ENCODE measurements at regions not wholly inside any gene's neighbourhood (a gene's known extent, or its start where the extent isn't known, plus 50 kb on each side); places are given as distances from the start of the nearest gene placed in this dataset.

DNA sequence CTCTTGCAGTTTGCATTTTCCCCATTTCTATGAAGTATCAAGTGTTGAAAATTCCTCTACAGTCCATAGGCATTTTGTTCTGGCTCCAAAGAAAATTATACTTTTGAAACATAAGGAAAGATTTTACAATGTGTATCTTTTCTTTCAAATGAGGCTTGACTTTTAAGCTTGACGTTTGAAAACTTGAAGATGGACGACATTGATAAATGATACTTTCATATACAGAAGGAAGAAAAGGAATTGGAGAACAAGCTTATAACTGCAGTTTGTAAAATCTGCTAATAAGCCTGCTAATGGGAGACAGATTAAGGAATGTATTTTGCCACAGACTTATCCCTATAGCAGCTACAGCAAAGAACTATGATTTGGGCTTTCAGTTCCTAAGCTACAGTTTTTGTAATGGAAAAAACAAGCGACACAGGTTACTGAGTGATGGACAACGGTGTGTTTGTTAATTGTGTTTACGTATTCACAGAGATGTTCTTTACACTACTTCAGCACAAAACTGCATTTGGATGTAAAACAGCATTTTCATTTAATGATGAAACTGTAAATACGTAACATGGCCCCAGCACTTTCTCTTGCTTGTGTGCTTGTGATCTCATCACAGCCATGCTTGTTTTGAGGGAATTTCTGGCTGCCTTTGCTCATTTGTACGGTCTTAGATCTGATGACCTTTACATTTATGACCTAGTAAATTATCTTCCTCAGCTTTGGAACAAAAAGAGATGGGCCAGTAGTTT is 83.2 kb upstream of the FAT1 start:
- Histone ChIP-seq H3K4me3 (ENCODE audit: low read depth, low read length) (no peak overlapping the region), H3K36me3 (no peaks in the 10 kb centered on the region), H3K27me3 (no peaks in the 10 kb centered on the region), H3K9me3 (no peaks in the 10 kb centered on the region; the same call in 1 of the 2 replicates), H3K4me1 (no peaks in the 10 kb centered on the region)
- TF ChIP-seq, protein P1, sequence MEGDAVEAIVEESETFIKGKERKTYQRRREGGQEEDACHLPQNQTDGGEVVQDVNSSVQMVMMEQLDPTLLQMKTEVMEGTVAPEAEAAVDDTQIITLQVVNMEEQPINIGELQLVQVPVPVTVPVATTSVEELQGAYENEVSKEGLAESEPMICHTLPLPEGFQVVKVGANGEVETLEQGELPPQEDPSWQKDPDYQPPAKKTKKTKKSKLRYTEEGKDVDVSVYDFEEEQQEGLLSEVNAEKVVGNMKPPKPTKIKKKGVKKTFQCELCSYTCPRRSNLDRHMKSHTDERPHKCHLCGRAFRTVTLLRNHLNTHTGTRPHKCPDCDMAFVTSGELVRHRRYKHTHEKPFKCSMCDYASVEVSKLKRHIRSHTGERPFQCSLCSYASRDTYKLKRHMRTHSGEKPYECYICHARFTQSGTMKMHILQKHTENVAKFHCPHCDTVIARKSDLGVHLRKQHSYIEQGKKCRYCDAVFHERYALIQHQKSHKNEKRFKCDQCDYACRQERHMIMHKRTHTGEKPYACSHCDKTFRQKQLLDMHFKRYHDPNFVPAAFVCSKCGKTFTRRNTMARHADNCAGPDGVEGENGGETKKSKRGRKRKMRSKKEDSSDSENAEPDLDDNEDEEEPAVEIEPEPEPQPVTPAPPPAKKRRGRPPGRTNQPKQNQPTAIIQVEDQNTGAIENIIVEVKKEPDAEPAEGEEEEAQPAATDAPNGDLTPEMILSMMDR (IDR thresholded peaks at IDR 0.05; ENCODE audit: low read depth, low read length): no peak
- no peak for DNase-seq

DNA sequence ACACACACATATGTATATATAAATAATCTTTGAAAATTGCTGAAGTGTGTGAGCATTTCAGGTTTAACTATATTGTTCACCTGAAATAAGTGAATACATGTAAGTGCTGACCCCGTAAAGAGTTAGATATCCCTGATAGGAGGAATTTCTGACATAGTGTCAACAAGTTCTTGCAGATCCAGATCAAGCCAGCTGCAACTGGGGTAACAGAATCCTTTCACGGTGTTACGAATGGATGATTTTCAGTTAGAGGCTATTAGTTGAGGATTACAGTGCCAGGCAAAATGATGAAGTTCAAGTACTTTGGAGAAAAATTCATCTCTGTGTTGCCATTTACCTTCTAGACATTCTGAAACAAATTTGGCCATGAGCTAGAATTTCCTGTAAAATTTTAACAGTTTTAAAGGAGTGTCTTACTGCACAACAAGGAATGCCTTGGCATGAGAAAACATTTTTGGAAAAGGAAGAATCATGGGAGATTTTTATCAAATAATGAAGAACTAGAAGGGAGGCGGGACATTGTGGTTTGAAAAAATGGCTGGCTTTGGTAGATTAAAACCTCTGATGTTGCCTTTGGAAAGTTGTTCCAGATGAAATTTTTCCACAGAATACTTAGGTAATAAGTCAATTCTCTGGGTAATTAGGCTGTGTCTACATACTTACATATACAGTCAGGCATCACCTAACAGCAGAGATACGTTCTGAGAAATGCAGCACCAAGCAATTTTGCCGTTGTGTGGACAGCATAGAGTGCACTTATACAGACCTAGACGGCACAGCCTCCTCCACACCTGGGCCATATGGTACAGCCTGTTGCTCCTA is 84.4 kb upstream of the FAT1 start:
- TF ChIP-seq, protein P1 (IDR thresholded peaks at IDR 0.05; ENCODE audit: low read depth, low read length): no peak
- no peaks in the 10 kb centered on the region for H3K4me1 ChIP-seq
- no peak overlapping the region for H3K4me3 ChIP-seq (ENCODE audit: low read depth, low read length)
- no peak for DNase-seq
- H3K36me3 ChIP-seq: no peaks in the 10 kb centered on the region
- no peaks in the 10 kb centered on the region; the same call in 1 of the 2 replicates for H3K9me3 ChIP-seq
- H3K27me3 ChIP-seq: no peaks in the 10 kb centered on the region

DNA sequence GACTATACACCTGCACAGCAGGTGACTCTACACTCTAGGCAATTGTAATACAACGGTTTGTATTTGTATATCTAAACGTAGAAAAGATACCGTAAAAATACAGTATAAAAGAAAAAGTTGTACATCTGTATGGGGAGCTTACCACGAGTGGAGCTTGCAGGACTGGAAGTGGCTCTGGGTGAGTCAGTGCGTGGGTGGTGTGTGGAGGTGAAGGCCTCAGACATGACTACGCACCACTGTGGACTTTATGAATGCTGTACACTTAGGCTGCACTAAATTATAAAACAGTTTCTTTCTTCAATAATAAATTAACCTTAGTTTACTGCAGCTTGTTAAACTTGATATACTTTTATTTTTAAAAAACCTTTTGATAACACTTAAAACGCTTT is 85.0 kb upstream of the FAT1 start:
- H3K4me3 ChIP-seq (ENCODE audit: low read depth, low read length): no peak overlapping the region
- H3K36me3 ChIP-seq: no peaks in the 10 kb centered on the region
- no peaks in the 10 kb centered on the region for H3K4me1 ChIP-seq
- no peaks in the 10 kb centered on the region; the same call in 1 of the 2 replicates for H3K9me3 ChIP-seq
- no peak for DNase-seq
- TF ChIP-seq, protein P1 (IDR thresholded peaks at IDR 0.05; ENCODE audit: low read depth, low read length): no peak
- H3K27me3 ChIP-seq: no peaks in the 10 kb centered on the region

DNA sequence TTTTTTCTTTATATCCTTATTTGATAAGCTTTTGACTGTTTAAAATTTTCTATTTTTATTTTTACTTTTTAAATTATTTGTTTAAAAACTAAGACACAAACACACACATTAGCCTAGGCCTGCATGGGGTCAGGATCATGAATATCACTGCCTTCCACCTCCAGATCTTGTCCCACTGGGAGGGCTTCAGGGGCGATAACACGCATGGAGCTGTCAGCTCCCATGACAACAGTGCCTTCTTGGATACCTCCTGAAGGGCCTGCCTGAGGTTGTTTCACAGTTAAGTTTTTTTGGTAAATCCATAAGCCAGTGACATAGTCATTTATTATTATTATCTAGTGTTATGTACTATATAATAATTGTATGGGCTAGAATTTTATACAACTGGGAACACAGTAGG is 85.4 kb upstream of the FAT1 start:
- TF ChIP-seq, protein P1 (IDR thresholded peaks at IDR 0.05; ENCODE audit: low read depth, low read length): no peak
- Histone ChIP-seq H3K9me3 (no peaks in the 10 kb centered on the region; the same call in 1 of the 2 replicates), H3K4me3 (ENCODE audit: low read depth, low read length) (no peak overlapping the region), H3K4me1 (no peaks in the 10 kb centered on the region), H3K36me3 (no peaks in the 10 kb centered on the region), H3K27me3 (no peaks in the 10 kb centered on the region)
- no peak for DNase-seq

DNA sequence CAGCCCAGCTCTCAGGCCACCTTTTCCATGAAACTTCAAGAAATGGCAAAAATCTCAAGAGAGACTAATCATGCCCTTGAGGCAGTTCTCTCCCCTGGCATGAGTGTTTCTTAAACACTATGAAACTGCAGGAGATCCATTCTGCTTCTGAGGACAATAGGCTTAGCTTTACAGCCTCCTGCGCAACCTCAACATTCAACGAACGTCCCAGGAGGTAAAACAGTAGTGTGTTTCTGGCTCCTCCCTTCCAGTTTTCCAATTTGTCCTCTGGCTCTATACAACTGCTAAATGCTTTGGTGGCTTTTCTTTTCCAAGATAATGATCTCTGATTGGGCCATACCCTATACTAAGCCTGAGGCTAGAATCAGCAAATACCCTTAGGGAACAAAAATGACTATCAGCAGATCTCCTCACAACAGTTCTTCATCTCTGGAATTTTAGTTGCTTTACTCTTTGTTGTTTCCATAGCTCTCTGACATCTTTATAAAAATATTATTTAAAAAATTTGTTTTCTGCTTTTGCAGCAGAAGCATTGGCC is 87.0 kb upstream of the FAT1 start:
- TF ChIP-seq, protein P1 (IDR thresholded peaks at IDR 0.05; ENCODE audit: low read depth, low read length): no peak
- Histone ChIP-seq H3K4me1 (no peaks in the 10 kb centered on the region), H3K9me3 (no peaks in the 10 kb centered on the region; the same call in 1 of the 2 replicates), H3K4me3 (ENCODE audit: low read depth, low read length) (no peak overlapping the region), H3K36me3 (no peaks in the 10 kb centered on the region), H3K27me3 (no peaks in the 10 kb centered on the region)
- no peak for DNase-seq

Data from BE2C (cell line).